WTC11 (cell line): ENCODE measurements at regions not wholly inside any gene's neighbourhood (a gene's known extent, or its start where the extent isn't known, plus 50 kb on each side); places are given as distances from the start of the nearest gene placed in this dataset.

Source experiments
- ATAC-seq: fragments of 200-7000 bp; cut with Tn5 transposase; 2 replicates; pipeline ENCODE4 v1.10.0; 2021; ENCODE audit warnings: mild to moderate bottlenecking, moderate library complexity
- CTCF ChIA-PET: fragments of 300-600 bp; sonication (Branson Sonifier 250); formaldehyde crosslinking; loops from one replicate; lab custom pipeline; 2021; ENCODE audit warnings: antibody characterized with exemption; lab: Charles Lee
- POLR2A ChIA-PET: fragments of 350-600 bp; sonication (Branson Sonifier 250); formaldehyde crosslinking; loops from one replicate; lab custom pipeline; 2021; ENCODE audit warnings: antibody characterized with exemption; lab: Charles Lee
- DNase-seq: peaks from one replicate; pipeline ENCODE4 v3.0.0; 2021; ENCODE audit warnings: low spot score
- H3K27ac Mint-ChIP-seq: 2 replicates; pipeline ENCODE4 v1.8.0; 2021; ENCODE audit warnings: mixed read lengths
- H3K27me3 Mint-ChIP-seq: 2 replicates; pipeline ENCODE4 v1.8.0; 2021; ENCODE audit warnings: low read depth, mild to moderate bottlenecking, moderate library complexity, mixed read lengths
- H3K36me3 Mint-ChIP-seq: 2 replicates; pipeline ENCODE4 v1.8.0; 2021; ENCODE audit warnings: mixed read lengths
- H3K4me1 Mint-ChIP-seq: 2 replicates; pipeline ENCODE4 v1.8.0; 2022; ENCODE audit warnings: mixed read lengths
- H3K4me3 Mint-ChIP-seq: 2 replicates; pipeline ENCODE4 v1.8.0; 2021; ENCODE audit warnings: mild to moderate bottlenecking, moderate library complexity, mixed read lengths
- H3K9me3 Mint-ChIP-seq: 2 replicates; pipeline ENCODE4 v1.8.0; 2021; ENCODE audit warnings: mixed read lengths
- HMGA2 ChIP-seq: fragments of 250-450 bp; sonication (Bioruptor Pico); IDR thresholded peaks from 2 replicates; pipeline ENCODE4 v1.4.0; 2021; ENCODE audit warnings: mild to moderate bottlenecking, moderate library complexity
- KAT7 ChIP-seq: sonication (generic); formaldehyde crosslinking; IDR thresholded peaks from 2 replicates; pipeline ENCODE4 v1.8.1; 2023; ENCODE audit warnings: missing genetic modification reagents, mild to moderate bottlenecking, borderline replicate concordance
- NFATC4 ChIP-seq: fragments of 250-450 bp; sonication (Bioruptor Pico); IDR thresholded peaks from 2 replicates; pipeline ENCODE4 v1.9.0; 2021; ENCODE audit warnings: mild to moderate bottlenecking
- OVOL2 ChIP-seq: fragments of 250-450 bp; sonication (Bioruptor Pico); IDR thresholded peaks from 2 replicates; pipeline ENCODE4 v1.9.0; 2021; ENCODE audit warnings: mild to moderate bottlenecking, borderline replicate concordance
- RORB ChIP-seq: fragments of 250-450 bp; sonication (Bioruptor Pico); IDR thresholded peaks from 2 replicates; pipeline ENCODE4 v1.9.0; 2021; ENCODE audit warnings: mild to moderate bottlenecking
- TF ChIP-seq, protein P1 (sequence below): sonication (generic); formaldehyde crosslinking; IDR thresholded peaks from 2 replicates; pipeline ENCODE4 v1.8.0; 2023; ENCODE audit warnings: missing genetic modification reagents, mild to moderate bottlenecking, borderline replicate concordance
- TF ChIP-seq, protein P2 (sequence below): sonication (generic); formaldehyde crosslinking; IDR thresholded peaks from 2 replicates; pipeline ENCODE4 v1.8.1; 2022; ENCODE audit warnings: missing genetic modification reagents, borderline replicate concordance
- TF ChIP-seq, protein P3 (sequence below): sonication (generic); formaldehyde crosslinking; IDR thresholded peaks from 2 replicates; pipeline ENCODE4 v1.8.0; 2022; ENCODE audit warnings: mild to moderate bottlenecking, missing genetic modification reagents
- TF ChIP-seq, protein P4 (sequence below): sonication (generic); formaldehyde crosslinking; IDR thresholded peaks from 2 replicates; pipeline ENCODE4 v1.8.1; 2023; ENCODE audit warnings: mild to moderate bottlenecking, missing genetic modification reagents, moderate library complexity
- TF ChIP-seq, protein P5 (sequence below): fragments of 250-450 bp; sonication (Bioruptor Pico); conservative IDR thresholded peaks from 2 replicates; pipeline ENCODE4 v1.9.0; 2021; ENCODE audit warnings: mild to moderate bottlenecking

DNA sequence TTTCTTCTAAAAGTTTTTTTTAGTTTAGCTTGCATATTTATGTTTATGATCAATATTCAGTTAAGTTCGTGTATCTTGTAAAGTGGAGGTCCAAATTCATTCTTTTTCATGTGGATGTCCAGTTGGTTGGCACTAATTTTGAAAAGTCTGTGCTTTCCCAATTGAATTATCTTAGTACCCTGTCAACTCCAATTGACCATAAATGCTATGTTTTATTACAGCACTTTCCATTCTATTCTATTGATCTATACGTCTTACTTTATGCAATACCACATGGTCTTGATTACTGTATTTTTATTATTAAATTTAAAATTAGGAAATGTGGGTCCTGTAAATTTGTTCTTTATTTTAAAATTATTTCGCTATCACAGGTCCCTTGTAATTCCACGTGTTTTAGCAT, 837.6 kb upstream of the SLC10A2 start:
- H3K4me3 Mint-ChIP-seq = no peak overlapping the region
- TF ChIP-seq, protein P1, sequence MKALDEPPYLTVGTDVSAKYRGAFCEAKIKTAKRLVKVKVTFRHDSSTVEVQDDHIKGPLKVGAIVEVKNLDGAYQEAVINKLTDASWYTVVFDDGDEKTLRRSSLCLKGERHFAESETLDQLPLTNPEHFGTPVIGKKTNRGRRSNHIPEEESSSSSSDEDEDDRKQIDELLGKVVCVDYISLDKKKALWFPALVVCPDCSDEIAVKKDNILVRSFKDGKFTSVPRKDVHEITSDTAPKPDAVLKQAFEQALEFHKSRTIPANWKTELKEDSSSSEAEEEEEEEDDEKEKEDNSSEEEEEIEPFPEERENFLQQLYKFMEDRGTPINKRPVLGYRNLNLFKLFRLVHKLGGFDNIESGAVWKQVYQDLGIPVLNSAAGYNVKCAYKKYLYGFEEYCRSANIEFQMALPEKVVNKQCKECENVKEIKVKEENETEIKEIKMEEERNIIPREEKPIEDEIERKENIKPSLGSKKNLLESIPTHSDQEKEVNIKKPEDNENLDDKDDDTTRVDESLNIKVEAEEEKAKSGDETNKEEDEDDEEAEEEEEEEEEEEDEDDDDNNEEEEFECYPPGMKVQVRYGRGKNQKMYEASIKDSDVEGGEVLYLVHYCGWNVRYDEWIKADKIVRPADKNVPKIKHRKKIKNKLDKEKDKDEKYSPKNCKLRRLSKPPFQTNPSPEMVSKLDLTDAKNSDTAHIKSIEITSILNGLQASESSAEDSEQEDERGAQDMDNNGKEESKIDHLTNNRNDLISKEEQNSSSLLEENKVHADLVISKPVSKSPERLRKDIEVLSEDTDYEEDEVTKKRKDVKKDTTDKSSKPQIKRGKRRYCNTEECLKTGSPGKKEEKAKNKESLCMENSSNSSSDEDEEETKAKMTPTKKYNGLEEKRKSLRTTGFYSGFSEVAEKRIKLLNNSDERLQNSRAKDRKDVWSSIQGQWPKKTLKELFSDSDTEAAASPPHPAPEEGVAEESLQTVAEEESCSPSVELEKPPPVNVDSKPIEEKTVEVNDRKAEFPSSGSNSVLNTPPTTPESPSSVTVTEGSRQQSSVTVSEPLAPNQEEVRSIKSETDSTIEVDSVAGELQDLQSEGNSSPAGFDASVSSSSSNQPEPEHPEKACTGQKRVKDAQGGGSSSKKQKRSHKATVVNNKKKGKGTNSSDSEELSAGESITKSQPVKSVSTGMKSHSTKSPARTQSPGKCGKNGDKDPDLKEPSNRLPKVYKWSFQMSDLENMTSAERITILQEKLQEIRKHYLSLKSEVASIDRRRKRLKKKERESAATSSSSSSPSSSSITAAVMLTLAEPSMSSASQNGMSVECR = no peak
- no peak for TF ChIP-seq NFATC4 (CRISPR knock-in tag)
- no peaks in the 10 kb centered on the region for H3K4me1 Mint-ChIP-seq
- no peak for ATAC-seq
- H3K36me3 Mint-ChIP-seq = no peaks in the 10 kb centered on the region
- H3K27ac Mint-ChIP-seq = no peak overlapping the region
- no peak for DNase-seq
- POLR2A ChIA-PET = no interaction called here
- H3K27me3 Mint-ChIP-seq = no peaks in the 10 kb centered on the region
- CTCF ChIA-PET = no interaction called here
- no peaks in the 10 kb centered on the region for H3K9me3 Mint-ChIP-seq

DNA sequence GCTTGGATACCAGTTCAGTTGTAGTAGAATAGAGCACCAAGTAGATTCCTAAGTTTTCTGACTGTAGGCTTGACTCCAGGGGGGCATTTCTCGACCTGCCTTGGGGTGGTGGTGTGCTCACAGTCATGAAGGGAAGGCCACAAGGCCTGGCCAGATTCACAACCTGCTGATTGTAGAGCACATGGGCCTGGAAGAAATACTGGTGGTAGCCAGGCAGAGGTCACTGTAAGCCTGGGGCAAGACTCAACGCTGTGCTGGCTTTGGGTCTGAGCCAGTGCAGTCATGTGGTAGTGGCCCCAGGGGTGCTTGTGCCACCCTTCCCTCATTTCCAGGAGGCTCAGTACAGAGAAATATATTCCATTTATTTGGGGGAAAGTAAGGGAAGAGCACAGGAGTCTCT, 832.3 kb upstream of the SLC10A2 start:
- DNase-seq (peak; percentile 12), ATAC-seq (peak; percentile 78)
- Mint-ChIP-seq H3K27me3 (no peaks in the 10 kb centered on the region), H3K36me3 (no peaks in the 10 kb centered on the region), H3K4me3 (no peak overlapping the region), H3K27ac (no peak overlapping the region), H3K4me1 (no peaks in the 10 kb centered on the region), H3K9me3 (0 out of 2 replicates have a peak, but pooled peaks cover 10% of the 10 kb centered on the region)
- TF ChIP-seq, protein P2, sequence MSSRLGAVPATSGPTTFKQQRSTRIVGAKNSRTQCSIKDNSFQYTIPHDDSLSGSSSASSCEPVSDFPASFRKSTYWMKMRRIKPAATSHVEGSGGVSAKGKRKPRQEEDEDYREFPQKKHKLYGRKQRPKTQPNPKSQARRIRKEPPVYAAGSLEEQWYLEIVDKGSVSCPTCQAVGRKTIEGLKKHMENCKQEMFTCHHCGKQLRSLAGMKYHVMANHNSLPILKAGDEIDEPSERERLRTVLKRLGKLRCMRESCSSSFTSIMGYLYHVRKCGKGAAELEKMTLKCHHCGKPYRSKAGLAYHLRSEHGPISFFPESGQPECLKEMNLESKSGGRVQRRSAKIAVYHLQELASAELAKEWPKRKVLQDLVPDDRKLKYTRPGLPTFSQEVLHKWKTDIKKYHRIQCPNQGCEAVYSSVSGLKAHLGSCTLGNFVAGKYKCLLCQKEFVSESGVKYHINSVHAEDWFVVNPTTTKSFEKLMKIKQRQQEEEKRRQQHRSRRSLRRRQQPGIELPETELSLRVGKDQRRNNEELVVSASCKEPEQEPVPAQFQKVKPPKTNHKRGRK (CRISPR knock-in tag) = no peak
- TF ChIP-seq HMGA2 (no peak), KAT7 (CRISPR knock-in tag) (no peak), OVOL2 (CRISPR knock-in tag) (no peak), RORB (CRISPR knock-in tag) (no peak)
- TF ChIP-seq, protein P3, sequence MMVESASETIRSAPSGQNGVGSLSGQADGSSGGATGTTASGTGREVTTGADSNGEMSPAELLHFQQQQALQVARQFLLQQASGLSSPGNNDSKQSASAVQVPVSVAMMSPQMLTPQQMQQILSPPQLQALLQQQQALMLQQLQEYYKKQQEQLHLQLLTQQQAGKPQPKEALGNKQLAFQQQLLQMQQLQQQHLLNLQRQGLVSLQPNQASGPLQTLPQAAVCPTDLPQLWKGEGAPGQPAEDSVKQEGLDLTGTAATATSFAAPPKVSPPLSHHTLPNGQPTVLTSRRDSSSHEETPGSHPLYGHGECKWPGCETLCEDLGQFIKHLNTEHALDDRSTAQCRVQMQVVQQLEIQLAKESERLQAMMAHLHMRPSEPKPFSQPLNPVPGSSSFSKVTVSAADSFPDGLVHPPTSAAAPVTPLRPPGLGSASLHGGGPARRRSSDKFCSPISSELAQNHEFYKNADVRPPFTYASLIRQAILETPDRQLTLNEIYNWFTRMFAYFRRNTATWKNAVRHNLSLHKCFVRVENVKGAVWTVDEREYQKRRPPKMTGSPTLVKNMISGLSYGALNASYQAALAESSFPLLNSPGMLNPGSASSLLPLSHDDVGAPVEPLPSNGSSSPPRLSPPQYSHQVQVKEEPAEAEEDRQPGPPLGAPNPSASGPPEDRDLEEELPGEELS = no peak
- TF ChIP-seq, protein P4, sequence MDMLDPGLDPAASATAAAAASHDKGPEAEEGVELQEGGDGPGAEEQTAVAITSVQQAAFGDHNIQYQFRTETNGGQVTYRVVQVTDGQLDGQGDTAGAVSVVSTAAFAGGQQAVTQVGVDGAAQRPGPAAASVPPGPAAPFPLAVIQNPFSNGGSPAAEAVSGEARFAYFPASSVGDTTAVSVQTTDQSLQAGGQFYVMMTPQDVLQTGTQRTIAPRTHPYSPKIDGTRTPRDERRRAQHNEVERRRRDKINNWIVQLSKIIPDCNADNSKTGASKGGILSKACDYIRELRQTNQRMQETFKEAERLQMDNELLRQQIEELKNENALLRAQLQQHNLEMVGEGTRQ (CRISPR knock-in tag) = no peak
- TF ChIP-seq, protein P1 = no peak
- TF ChIP-seq, protein P5, sequence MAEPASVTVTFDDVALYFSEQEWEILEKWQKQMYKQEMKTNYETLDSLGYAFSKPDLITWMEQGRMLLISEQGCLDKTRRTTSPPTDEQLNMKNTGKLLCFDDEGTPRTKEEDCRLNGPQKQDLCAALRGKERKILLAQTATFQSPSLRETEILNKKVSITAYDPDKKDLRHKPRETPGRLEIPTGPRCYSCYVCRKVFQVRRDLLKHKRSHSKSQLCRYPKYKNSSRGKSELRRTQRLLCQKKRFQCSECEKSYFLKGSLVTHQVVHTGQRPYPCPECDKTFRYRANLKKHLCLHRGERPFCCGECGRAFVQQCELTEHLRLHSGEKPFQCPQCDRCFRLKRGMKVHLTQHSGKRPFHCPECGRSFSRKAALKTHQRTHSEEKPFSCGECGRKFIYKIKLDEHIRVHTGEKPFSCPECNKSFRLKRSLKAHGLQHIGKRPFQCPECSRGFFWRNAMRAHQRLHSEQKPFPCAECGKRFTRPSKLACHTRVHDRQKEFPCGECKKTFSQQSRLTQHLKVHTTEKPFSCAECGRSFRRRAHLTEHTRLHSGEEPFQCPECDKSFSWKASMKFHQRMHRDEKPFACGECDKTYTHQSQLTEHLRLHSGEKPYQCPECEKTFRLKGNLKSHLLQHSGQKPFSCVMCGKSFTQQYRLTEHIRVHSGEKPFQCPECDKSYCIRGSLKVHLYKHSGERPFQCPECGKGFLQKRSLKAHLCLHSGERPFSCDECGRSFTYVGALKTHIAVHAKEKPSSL (CRISPR knock-in tag) = no peak
- ChIA-PET CTCF (no interaction called here), POLR2A (no interaction called here)
